OCI-LY1 (cell line): ENCODE measurements at regions not wholly inside any gene's neighbourhood (a gene's known extent, or its start where the extent isn't known, plus 50 kb on each side); places are given as distances from the start of the nearest gene placed in this dataset.

ENCODE experiments used
- H2AFZ ChIP-seq: fragments of 200-600 bp; sonication (generic), shearing (Covaris generic); 2 replicates; pipeline ENCODE4 v1.6.0; 2014; ENCODE audit warnings: antibody characterized with exemption, mild to moderate bottlenecking, low read length
- H3F3A ChIP-seq: fragments of 200-600 bp; sonication (generic), shearing (Covaris generic); 2 replicates; pipeline ENCODE4 v1.6.0; 2014; ENCODE audit warnings: mild to moderate bottlenecking, antibody characterized with exemption, low read length, moderate library complexity; ENCODE audit not compliant: insufficient read depth
- H3K27ac ChIP-seq: fragments of 200-600 bp; sonication (generic); 2 replicates; pipeline ENCODE4 v1.5.1; 2014; ENCODE audit warnings: low read length, mixed run types, mild to moderate bottlenecking, low read depth; ENCODE audit not compliant: poor library complexity, severe bottlenecking
- H3K27me3 ChIP-seq: fragments of 200-600 bp; sonication (generic); 2 replicates; pipeline ENCODE4 v1.6.0; 2014; ENCODE audit warnings: antibody characterized with exemption, mild to moderate bottlenecking, low read length, moderate library complexity; ENCODE audit not compliant: insufficient read depth
- H3K36me3 ChIP-seq: fragments of 200-600 bp; sonication (generic); 2 replicates; pipeline ENCODE4 v1.6.1; 2014; ENCODE audit warnings: mild to moderate bottlenecking, antibody characterized with exemption, low read length, moderate library complexity, mixed read lengths; ENCODE audit not compliant: insufficient read depth
- H3K4me1 ChIP-seq: fragments of 200-600 bp; sonication (generic); 2 replicates; pipeline ENCODE4 v1.5.1; 2014; ENCODE audit warnings: mild to moderate bottlenecking, low read length, moderate library complexity; ENCODE audit not compliant: insufficient read depth, severe bottlenecking
- H3K4me2 ChIP-seq: fragments of 200-600 bp; sonication (generic), shearing (Covaris generic); 2 replicates; pipeline ENCODE4 v1.6.1; 2014; ENCODE audit warnings: low read length
- H3K4me3 ChIP-seq: fragments of 200-600 bp; sonication (generic); 2 replicates; pipeline ENCODE4 v1.5.1; 2014; ENCODE audit warnings: low read length, low read depth, mild to moderate bottlenecking, mixed read lengths; ENCODE audit not compliant: poor library complexity, severe bottlenecking
- H3K79me2 ChIP-seq: fragments of 200-600 bp; shearing (Covaris generic); 2 replicates; pipeline ENCODE4 v1.6.1; 2016; ENCODE audit warnings: mixed run types, low read length, mixed read lengths; ENCODE audit not compliant: insufficient read depth
- H3K9ac ChIP-seq: fragments of 200-600 bp; sonication (generic), shearing (Covaris generic); 2 replicates; pipeline ENCODE4 v1.6.1; 2014; ENCODE audit warnings: mild to moderate bottlenecking, low read length, mixed read lengths
- H3K9me2 ChIP-seq: fragments of 200-600 bp; sonication (generic), shearing (Covaris generic); 2 replicates; pipeline ENCODE4 v1.6.1; 2014; ENCODE audit warnings: low read depth, mild to moderate bottlenecking, low read length, mixed read lengths
- H3K9me3 ChIP-seq: fragments of 200-600 bp; shearing (Covaris generic); 2 replicates; pipeline ENCODE4 v1.6.1; 2014; ENCODE audit warnings: low read length, mixed read lengths
- H4K20me1 ChIP-seq: fragments of 200-600 bp; sonication (generic), shearing (Covaris generic); 2 replicates; pipeline ENCODE4 v1.6.0; 2016; ENCODE audit warnings: mild to moderate bottlenecking, low read length; ENCODE audit not compliant: insufficient read depth
- EZH2 ChIP-seq: fragments of 200-600 bp; sonication (generic), shearing (Covaris generic); IDR thresholded peaks from 2 replicates; pipeline ENCODE4 v1.8.0; 2017; ENCODE audit warnings: borderline replicate concordance, mixed run types, mild to moderate bottlenecking, antibody characterized with exemption, low read length, moderate library complexity, mixed read lengths
- TF ChIP-seq, protein P1 (sequence below): fragments of 200-600 bp; sonication (generic), shearing (Covaris generic); IDR thresholded peaks from 2 replicates; pipeline ENCODE4 v1.5.1; 2017; ENCODE audit warnings: mild to moderate bottlenecking, antibody characterized with exemption, low read length, moderate library complexity, mixed read lengths

GRCh38 chr11:115065314-115065713, 387.0 kb downstream of the NXPE2 start:
- H3K9me2 ChIP-seq: no peaks in the 10 kb centered on the region
- no peak overlapping the region for H3K9ac ChIP-seq
- no peaks in the 10 kb centered on the region for H3F3A ChIP-seq

GRCh38 chr11:115065830-115066664, 387.7 kb downstream of the NXPE2 start:
- H3K4me2 ChIP-seq: no peak overlapping the region
- H2AFZ ChIP-seq: no peak overlapping the region
- H3K27ac ChIP-seq: no peak overlapping the region
- no peaks in the 10 kb centered on the region; the same call in 1 of the 2 replicates for H3K36me3 ChIP-seq
- H3K9me3 ChIP-seq: no peaks in the 10 kb centered on the region
- H3K27me3 ChIP-seq: no peaks in the 10 kb centered on the region
- no peak overlapping the region for H3K4me3 ChIP-seq
- no peaks in the 10 kb centered on the region for H3K4me1 ChIP-seq
- no peak overlapping the region for H3K9ac ChIP-seq
- H4K20me1 ChIP-seq: no peaks in the 10 kb centered on the region
- TF ChIP-seq, protein P1, sequence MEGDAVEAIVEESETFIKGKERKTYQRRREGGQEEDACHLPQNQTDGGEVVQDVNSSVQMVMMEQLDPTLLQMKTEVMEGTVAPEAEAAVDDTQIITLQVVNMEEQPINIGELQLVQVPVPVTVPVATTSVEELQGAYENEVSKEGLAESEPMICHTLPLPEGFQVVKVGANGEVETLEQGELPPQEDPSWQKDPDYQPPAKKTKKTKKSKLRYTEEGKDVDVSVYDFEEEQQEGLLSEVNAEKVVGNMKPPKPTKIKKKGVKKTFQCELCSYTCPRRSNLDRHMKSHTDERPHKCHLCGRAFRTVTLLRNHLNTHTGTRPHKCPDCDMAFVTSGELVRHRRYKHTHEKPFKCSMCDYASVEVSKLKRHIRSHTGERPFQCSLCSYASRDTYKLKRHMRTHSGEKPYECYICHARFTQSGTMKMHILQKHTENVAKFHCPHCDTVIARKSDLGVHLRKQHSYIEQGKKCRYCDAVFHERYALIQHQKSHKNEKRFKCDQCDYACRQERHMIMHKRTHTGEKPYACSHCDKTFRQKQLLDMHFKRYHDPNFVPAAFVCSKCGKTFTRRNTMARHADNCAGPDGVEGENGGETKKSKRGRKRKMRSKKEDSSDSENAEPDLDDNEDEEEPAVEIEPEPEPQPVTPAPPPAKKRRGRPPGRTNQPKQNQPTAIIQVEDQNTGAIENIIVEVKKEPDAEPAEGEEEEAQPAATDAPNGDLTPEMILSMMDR: no peak
- TF ChIP-seq EZH2: no peak
- no peaks in the 10 kb centered on the region for H3K9me2 ChIP-seq
- H3K79me2 ChIP-seq: no peaks in the 10 kb centered on the region
- H3F3A ChIP-seq: no peaks in the 10 kb centered on the region

More at GRCh38 chr11:115065314-115065713, 387.0 kb downstream of the NXPE2 start:
- no peaks in the 10 kb centered on the region for H3K9me3 ChIP-seq
- no peak overlapping the region for H2AFZ ChIP-seq
- H3K4me3 ChIP-seq: no peak overlapping the region
- H3K4me1 ChIP-seq: no peaks in the 10 kb centered on the region
- no peak overlapping the region for H3K4me2 ChIP-seq
- no peaks in the 10 kb centered on the region for H3K79me2 ChIP-seq
- H4K20me1 ChIP-seq: no peaks in the 10 kb centered on the region
- TF ChIP-seq, protein P1: no peak
- TF ChIP-seq EZH2: no peak
- no peak overlapping the region for H3K27ac ChIP-seq
- no peaks in the 10 kb centered on the region; the same call in 1 of the 2 replicates for H3K36me3 ChIP-seq
- H3K27me3 ChIP-seq: no peaks in the 10 kb centered on the region

GRCh38 chr11:115067471-115067870, 389.1 kb downstream of the NXPE2 start:
- Histone ChIP-seq H3K79me2 (no peaks in the 10 kb centered on the region), H2AFZ (no peak overlapping the region), H3F3A (no peaks in the 10 kb centered on the region), H3K4me2 (no peak overlapping the region), H3K4me3 (no peak overlapping the region), H3K4me1 (no peaks in the 10 kb centered on the region), H3K9me3 (no peaks in the 10 kb centered on the region), H3K27ac (no peak overlapping the region), H3K9ac (no peak overlapping the region), H3K27me3 (no peaks in the 10 kb centered on the region), H4K20me1 (no peaks in the 10 kb centered on the region), H3K9me2 (no peaks in the 10 kb centered on the region), H3K36me3 (no peaks in the 10 kb centered on the region; the same call in 1 of the 2 replicates)
- TF ChIP-seq EZH2: no peak
- TF ChIP-seq, protein P1: no peak
